NOMO-1 treated with dmso at 0.1 percent for 144 hours (cell line): ENCODE measurements at regions not wholly inside any gene's neighbourhood (a gene's known extent, or its start where the extent isn't known, plus 50 kb on each side); places are given as distances from the start of the nearest gene placed in this dataset.

ENCODE experiments used
- DNase-seq: peaks from one replicate; lab custom pipeline; 2025; ENCODE audit not compliant: unreplicated experiment; lab: John Stamatoyannopoulos, UW

DNA sequence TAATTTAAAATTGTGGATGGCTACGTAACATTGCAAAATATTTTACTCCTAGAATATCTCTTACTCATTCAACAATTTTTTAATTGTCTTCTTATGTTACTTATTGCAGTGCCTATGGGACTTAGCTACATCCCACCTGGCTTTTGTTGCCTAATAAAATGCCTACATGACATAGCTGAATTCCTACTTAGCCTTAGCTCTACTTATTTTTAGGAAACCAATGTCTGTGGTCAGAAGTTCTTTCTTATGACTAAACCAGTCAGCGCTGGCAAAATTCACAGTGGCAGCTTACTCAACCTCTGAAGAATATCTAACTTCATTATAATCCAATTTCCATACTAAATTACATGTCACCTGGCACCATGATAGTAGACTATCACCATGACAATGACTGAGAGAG is 1612.4 kb upstream of the LRRTM3 start:
- DNase-seq, result no peak

DNA sequence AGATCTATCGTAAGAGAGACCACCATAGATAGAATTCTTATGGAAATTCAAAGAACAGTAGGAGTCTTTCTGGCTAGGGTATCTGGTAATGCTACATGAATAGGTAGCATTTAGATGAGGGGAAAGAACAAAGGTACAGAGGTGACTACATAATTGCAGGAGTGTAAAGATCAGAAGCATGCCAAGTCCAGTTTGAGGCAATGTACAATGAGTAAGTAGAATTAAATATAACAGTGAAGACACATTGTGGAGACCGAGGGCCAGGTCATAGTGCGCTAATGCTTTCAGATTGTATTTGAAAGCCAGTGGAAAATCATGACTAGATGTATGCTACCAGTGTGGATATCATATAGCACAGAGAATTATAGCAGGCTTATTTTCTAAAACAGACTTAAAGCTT is 1611.6 kb upstream of the LRRTM3 start:
- no peak for DNase-seq

DNA sequence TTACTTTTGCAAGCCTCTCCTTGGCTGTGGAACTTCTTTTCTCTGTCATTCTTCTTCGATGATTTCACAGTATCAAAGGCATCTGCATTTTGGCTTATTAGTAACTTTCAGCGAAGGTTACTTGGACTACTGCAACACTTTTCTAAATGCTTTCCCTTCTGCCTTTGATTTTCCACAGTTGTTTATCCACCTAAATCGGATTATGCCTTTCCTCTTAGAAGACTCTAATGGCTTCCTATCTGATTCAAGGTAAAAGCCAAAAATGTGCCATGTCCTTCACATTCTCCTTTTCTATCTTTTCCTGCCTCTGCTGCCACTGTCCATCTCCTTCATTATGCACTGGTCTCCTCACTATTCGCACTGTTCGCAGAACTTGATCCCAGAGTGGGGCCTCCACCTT is 1606.3 kb upstream of the LRRTM3 start:
- no peak for DNase-seq

DNA sequence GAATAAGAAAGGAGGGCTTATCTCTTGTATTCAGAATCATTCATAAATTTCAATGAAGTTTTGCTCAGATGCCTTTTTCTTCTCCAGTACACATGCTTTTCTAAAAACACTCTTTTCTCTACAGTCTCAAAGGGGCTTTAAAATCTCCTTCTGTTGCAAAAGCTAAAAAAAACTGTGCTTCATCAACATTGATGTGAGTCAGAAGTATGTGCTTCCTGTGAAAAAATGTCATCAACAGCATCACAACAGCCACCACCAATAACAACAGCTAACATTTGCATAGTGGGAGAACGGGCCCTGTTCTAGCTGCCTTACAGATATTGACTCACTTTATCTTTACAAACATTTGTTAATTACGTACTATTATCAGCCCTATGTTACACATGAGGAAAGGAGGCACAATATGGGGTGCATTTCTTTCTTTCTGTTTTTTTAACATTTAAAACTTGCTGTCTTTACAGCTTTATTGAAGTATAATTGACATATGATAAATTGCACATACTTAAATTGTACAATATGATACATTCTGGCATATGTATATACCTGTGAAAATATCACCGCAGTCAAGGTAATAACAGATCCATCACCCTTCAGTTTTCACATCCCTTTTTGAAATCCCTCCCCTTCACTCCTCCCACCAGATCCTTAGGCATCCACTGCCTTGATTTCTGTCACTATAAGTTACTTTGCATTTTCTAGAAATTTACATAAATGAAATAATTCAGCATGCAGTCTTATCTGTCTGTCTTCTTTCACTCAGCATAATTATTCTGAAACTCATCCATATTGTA is 1605.4 kb upstream of the LRRTM3 start:
- no peak for DNase-seq

DNA sequence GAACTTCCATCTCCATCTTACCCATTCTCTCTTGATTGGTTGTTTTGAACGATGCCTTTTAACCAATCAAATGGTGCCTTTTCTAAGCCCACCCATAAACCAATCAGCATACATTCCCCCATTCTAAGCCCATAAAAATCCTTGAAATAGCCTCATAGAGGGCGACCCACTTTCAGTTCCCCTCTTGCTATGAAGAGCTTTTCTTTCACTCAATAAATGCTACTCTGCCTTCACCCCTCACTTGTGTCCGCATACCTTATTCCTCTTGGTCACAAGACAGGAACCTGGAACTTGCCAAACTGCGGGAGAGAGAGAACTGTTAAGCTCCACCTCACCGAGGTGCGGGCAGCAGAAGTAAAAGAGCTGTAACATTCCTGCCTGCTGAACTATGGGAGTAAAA is 1602.0 kb upstream of the LRRTM3 start:
- no peak for DNase-seq

DNA sequence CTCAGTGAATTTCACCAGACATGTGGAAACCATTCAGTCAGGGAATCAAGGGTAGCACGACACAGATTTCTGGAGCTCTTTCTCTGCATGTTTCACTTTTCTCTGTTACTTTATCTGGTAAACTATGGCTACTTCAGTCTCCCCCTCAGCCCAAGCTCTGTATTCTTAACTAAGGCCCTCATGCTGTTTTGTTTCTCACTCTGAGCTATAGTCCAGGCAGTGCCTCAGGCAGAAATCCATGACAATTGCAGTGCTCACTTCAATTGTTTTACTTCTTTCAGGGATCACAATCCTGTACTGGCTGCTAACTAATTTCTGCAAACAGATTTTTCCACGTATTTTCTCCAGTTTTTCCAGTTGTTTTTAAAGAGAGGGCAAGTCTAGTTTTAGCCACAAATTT is 1599.9 kb upstream of the LRRTM3 start:
- no peak for DNase-seq

DNA sequence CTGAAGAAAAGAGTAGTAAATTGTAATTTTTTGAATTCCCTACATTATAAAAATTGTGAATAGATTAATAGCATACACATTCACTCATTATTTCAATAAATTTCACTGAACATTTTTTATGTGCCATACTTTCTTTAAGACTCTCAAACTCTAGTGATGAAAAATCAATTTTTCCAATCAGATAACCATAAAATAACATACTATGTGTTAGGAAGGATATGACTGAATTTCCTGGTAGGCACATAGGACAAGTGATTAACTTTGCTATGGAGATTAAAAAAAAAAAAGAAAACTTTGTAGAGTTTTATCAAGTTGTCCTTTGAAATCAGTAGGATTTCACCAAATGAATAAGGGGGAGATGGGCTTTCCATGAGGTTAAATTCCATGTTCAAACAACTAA is 1597.3 kb upstream of the LRRTM3 start:
- DNase-seq, result no peak

DNA sequence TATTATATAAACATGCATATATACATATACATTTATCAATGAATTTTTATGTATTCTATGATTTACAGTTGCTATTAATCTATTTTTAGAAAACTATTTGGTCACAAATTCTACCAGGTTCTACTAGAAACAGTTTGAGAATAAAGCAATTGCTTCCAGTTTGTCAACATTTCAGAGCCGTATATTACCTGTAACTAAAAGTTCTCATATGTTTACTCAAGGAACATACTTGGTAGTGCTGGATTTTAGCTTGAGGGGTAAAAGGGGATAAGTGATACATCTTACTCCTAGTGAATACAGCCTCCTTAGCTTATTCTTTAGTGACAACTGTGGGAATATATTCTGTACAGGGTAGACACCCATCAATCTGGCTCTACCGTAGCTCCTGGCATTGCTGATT is 1590.5 kb upstream of the LRRTM3 start:
- no peak for DNase-seq

DNA sequence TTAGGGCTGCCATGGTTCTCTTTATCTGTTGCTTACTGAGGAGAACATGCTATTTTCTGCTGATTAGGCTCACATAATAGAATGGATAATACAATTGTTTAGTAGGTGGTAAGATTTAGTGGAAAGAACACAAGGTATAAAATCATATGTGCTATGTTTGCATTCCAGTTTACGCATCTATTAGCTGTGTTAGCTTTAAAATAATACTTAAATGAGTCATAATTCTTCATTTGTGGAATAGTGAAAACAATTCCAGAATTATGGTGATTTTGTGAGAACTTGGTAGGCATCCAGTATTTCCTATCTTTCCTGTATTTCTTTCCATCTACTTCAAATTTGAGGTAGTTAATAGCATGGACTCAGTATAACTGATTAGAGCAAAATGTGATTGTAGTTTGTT is 1585.5 kb upstream of the LRRTM3 start:
- DNase-seq, result no peak

DNA sequence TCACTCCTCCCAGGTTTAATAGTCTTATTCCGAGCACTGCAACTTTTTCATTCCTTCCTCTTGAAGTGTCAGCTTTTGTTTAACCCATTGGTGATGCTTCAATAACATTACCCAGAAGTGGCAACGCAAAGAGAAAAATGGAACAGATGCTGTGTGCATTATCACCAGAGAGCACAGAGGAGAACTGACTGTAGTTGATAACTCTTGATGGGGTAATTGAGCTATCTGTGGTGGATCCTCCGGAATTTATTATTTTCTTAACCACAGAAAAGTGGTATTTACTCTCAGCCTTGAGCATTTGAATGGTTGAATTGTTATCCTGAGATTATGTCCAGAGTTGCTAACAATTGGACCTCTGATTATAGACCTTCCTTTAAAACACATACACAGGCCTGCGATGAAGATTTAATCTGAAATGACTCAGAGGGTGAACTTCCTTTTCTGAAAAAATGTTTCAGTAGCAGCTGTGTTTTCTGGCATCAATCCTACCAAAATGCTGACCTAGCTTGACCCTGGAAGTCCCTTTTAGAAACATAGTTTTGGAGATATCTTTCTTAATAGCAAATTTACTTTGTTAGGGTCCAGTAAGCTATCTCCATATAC is 1584.4 kb upstream of the LRRTM3 start:
- no peak for DNase-seq

DNA sequence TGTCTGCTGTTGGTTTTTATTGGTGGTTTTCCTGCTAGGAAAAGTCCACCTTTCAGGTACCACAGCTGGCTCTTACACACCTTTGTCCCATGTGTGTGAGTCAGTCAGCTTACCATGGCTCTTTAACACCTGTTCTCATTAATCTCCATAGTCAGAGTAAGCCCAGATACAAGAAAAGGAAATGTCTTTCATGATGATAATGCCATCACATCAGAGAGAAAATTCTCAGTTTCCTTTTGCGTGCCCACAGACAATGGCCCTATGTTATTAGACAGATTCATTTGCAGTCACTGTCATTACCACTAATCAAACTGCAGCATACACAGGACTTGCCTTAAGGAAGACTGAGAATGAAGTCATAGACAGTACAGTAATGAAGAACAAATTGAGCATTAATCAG is 1583.6 kb upstream of the LRRTM3 start:
- no peak for DNase-seq

DNA sequence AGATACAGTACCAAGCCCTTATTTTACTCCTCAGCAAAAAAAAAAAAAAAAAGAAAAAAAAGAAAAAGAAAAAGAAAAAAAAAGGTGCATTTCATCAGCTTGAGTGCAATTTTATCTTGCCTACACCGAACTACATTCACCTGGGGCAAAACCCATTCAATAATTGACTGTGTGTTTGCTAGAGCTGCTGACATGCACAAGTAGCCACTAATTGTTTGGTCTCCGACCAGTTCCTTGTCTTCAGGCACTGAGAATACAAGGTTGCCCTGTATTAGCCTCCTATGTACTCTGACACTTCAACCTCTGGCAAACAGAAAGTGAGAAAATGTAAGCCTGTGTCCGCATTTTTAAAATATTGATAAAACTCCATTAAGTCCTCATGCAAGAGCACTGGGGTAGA is 1579.4 kb upstream of the LRRTM3 start:
- no peak for DNase-seq

DNA sequence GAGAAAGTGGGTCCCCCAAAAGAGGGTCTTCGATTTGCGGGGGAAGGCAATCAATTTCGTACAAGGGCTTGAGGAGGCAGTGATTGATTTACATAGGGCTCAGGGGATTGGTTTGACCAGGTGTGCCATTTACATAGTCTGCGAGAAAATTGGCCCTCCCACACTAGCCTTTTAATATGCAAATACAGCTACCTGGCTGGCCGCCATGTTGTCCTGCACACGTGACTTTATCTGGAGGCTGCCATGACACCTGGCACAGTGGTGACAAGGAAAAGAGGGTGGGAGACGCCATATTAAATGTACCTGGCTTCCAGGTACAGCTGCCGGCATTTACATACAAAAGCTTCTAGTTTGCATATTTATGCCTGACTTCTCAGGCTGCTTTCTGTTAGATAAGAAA is 1577.2 kb upstream of the LRRTM3 start:
- DNase-seq, result no peak

DNA sequence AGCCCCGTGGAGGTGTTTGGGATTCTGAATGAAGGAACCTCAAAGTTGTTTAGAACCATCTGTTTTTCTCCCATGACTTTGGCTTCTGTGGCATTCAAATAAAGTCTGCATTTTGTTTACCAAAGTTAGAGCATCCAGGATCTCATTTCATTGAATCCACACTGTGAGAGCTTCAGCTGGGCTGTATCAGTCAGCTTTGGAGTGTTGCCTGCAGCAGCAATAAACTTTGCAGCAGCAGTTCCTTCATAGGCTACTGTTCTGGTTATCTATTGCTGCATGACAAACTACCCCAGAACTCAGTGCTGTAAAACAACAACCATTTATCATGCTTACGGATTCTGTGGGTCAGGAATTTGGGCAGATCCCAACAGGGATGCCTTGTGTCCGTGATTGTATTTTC is 1575.2 kb upstream of the LRRTM3 start:
- DNase-seq, result no peak

DNA sequence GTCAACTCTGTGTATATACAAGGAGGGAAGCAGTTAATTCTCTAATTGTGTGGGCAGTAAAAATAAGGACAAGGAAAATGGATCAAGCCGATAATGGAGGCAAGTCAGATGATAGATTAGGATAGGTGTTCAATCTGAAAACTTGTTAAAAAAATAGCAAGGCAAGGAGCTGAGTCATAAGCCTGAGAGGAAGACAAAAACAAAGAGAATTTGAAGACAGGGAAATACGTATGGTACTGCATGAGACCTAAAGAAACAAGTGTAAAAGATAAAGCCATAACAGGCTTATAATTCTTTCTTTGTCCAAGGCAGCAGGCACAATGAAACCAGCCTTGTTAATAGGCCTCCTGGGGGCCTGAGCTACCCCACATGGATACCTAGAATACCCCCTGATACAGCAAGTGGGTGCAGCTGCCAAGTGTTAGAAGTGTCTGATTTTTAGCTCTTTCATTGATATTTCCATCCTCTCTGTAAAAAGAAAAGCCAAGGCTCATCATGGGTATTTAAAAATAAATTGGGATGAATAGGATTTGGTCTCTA is 1570.6 kb upstream of the LRRTM3 start:
- DNase-seq, result no peak

DNA sequence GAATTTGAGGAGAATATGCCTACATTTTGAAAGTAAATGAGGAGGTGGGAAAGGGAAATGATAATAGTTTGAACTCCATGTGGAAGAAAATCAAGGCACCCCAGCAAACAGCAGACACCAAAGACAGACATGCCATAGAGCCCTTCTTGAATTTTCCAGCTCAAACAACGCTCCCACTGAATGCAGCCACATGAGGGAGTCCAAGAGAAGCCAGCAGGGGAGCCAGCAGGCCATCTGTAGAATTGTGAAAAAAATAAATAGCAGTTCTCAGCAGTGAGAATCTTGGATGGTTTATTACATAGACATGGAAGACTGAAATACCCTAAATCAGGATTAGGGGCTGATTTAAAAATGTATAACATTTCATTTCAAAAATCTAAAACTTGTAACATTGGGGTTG is 1567.3 kb upstream of the LRRTM3 start:
- DNase-seq, result no peak

DNA sequence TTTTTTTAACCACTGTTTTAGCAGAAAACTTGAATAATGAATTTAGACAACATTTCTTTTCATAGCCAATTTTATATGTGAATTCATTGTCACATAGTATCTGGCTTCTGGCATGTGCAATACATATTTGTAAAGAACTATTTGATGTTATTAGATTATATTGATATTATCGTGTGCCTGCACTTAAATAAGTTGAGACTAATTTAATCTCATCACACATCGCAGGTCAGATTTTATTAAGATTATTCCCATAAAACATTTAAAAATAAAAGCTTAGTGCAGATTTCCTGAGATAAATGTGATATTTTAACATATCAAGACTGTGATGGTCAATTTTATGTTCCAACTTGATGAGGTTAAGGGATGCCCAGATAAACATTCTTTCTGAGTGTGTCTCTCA is 1565.3 kb upstream of the LRRTM3 start:
- no peak for DNase-seq

DNA sequence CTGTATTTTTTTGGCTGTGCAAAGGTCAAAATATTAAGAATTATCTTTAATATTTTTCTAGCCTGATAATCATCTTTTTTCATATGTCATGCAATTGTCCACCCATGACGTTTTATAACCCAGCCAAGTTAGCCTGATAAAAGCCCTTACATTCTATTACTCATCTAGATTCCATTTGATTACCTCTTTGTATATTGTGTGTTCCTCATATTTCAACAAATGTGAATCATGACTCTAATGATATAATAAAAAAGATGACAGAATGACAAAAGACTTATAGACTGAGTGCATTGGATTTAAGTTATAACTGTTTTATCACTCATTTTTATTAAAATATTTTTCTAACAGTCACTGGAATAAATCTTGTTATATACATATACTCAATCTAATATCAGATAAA is 1560.0 kb upstream of the LRRTM3 start:
- DNase-seq, result no peak

DNA sequence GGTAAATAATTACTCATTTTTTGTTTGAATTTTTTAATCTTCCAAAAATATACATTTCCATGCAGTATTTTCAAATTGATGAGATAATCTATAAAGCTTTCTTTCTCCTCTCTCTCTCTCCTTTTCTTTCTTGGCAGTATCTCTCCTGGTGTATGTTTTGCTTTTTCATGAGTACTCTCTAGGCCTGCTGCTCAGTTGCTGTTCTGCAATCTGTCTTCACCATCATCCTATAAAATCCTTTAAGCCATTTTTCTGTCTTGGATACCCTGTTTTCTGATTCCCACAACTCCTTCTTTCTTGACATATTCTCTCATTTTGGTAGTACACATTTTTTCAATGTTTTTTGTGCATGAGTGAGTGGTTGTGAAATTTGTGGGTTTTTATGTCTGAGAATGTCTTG is 1558.1 kb upstream of the LRRTM3 start:
- DNase-seq, result no peak

DNA sequence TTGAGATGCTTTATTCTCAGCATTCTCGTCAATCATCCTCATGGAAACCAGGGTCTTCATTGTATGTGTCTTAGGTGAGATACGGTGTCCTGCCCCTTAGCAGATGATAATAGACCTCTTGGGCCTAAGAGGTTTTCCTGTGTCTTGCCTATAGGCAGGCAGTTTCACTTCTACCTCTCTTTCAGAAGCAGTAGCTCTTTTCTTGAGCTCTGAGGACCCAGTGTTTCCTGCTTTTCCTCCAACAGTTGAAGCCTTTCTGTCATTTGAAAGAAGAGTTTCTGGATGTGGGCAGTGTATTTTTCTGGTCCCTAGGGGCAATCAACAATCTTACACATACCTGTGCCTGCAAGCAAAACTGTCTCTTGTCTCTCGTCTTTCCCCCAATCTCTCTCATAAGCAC is 1550.3 kb upstream of the LRRTM3 start:
- DNase-seq, result no peak

DNA sequence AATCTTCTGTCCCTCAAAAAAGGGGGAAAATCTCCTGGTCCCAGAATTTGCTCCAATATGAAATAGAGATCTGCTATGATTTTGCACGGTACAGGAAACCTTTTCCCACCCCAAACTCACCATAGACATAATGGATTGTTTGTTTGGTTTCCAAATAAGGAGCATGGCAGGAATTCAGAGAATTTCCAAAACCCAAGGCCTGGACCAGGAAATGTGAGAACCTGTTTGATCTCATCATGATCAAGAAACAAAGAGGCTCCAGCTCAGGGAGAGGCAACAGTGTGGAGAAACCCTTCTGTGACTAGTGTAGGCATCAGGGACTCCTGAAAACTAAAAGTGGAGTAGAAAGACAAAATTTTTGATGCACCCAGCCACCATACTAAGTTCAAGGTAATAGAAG is 1548.1 kb upstream of the LRRTM3 start:
- DNase-seq, result no peak

DNA sequence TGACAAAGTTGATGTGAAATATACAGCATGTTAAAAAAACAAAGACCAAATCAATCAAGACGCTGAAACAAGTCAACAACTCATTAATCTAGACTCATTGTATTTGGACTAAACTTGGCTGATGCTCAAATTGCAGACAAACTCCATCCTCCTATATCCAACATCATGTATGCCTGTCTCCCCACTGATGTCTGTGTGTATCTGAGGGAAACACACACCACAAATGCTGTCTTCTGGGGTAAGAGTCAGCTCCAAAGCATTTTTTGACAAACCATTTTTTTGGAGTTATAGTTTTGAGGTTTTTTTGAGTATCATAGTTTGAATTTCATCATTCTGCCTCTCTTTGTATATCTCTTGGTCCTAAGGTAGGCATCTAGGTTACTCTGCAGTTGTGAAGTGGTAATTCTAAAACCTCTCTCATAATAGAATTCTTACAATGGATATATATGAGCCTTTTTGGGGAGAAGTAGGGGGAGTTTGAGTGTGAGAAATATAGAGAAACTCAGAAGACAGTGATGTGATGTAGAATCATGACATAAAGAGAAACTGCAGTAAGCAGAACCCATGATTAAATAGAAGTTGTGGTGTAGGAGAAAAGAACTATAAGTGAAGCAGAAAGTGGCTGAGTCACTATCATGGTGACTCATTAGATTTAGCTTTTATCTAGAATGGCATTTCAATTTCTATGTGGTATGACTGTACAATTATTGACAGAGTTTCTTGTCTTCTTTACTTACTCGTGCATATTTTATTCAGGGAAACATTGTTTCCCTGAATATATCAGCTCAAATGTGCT is 1531.1 kb upstream of the LRRTM3 start:
- DNase-seq, result no peak
